ENCODE measurements at regions not wholly inside any gene's neighbourhood (a gene's known extent, or its start where the extent isn't known, plus 50 kb on each side); places are given as distances from the start of the nearest gene placed in this dataset.

DNA sequence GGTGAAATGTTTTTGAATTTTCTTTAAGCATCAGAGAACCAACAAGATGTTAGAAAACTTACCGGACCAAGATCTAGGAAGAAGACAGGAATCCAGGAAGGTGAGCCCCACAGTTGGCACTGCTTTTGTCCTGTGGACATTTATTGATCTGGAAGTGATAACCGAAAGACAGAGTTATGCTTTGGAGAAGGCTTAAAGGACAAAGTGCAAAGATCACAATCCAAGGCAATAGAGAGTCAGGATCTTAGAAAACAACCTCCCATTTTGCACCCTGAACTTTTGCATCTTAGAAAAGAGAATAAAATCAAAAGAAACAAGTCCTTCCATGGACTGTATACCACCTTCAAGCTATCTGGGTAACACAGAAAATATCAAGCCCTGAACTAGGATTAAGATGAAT is 129.4 kb upstream of the SRD5A2 start:
- TF ChIP-seq, protein P1, sequence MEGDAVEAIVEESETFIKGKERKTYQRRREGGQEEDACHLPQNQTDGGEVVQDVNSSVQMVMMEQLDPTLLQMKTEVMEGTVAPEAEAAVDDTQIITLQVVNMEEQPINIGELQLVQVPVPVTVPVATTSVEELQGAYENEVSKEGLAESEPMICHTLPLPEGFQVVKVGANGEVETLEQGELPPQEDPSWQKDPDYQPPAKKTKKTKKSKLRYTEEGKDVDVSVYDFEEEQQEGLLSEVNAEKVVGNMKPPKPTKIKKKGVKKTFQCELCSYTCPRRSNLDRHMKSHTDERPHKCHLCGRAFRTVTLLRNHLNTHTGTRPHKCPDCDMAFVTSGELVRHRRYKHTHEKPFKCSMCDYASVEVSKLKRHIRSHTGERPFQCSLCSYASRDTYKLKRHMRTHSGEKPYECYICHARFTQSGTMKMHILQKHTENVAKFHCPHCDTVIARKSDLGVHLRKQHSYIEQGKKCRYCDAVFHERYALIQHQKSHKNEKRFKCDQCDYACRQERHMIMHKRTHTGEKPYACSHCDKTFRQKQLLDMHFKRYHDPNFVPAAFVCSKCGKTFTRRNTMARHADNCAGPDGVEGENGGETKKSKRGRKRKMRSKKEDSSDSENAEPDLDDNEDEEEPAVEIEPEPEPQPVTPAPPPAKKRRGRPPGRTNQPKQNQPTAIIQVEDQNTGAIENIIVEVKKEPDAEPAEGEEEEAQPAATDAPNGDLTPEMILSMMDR (conservative IDR thresholded peaks at IDR 0.05), result no peak
- Histone ChIP-seq H3K23ac (ENCODE audit: insufficient read length, low read depth, low read length) (no peak overlapping the region), H4K5ac (ENCODE audit: insufficient read length, low read depth, low read length) (no peak overlapping the region), H3K56ac (ENCODE audit: insufficient read length, low read depth, low read length) (no peak overlapping the region), H2AK5ac (ENCODE audit: insufficient read length, low read length) (no peak overlapping the region), H4K8ac (replicated peaks; ENCODE audit: insufficient read length, low read depth, low read length) (no peak overlapping the region), H3K4me2 (ENCODE audit: insufficient read depth, insufficient read length, low read length) (no peak overlapping the region), H2BK15ac (ENCODE audit: low read depth, low read length) (no peak overlapping the region), H3K79me1 (ENCODE audit: insufficient read depth, low read depth, low read length, poor library complexity, severe bottlenecking) (no peaks in the 10 kb centered on the region), H3K14ac (ENCODE audit: insufficient read depth, low read length) (no peak overlapping the region), H3K4me1 (ENCODE audit: insufficient read depth, low read length) (no peaks in the 10 kb centered on the region), H3K23me2 (ENCODE audit: insufficient read length, low read depth, low read length, poor library complexity, severe bottlenecking) (no peaks in the 10 kb centered on the region), H3K4ac (ENCODE audit: low read depth, low read length) (no peak overlapping the region), H2BK5ac (ENCODE audit: insufficient read length, low read length) (no peak overlapping the region), H2BK120ac (ENCODE audit: low read depth, low read length, poor library complexity, severe bottlenecking) (no peak overlapping the region), H2BK12ac (ENCODE audit: insufficient read length, low read depth, low read length) (no peak overlapping the region), H3K79me2 (ENCODE audit: insufficient read depth, low read length) (no peaks in the 10 kb centered on the region), H3K27ac (ENCODE audit: insufficient read length, low read depth, low read length) (no peak overlapping the region), H3K9me3 (ENCODE audit: control insufficient read depth, low read depth, low read length) (no peaks in the 10 kb centered on the region), H3T11ph (ENCODE audit: low read length) (no peak overlapping the region), H3K27me3 (ENCODE audit: insufficient read depth, low read length) (no peaks in the 10 kb centered on the region), H2BK20ac (ENCODE audit: low read depth, low read length, poor library complexity, severe bottlenecking) (no peak overlapping the region), H4K20me1 (ENCODE audit: control insufficient read depth, insufficient read depth, insufficient read length) (no peaks in the 10 kb centered on the region), H2AFZ (ENCODE audit: low read length) (no peak overlapping the region), H3K9ac (ENCODE audit: extremely low read depth, insufficient read length, low read length) (no peak overlapping the region), H3K18ac (ENCODE audit: insufficient read length, low read depth, low read length) (no peak overlapping the region), H4K91ac (ENCODE audit: insufficient read length, low read depth, low read length) (no peak overlapping the region)
- no peak for DNase-seq
- WGBS (ENCODE audit: extremely low coverage, insufficient read length, low lambda C conversion rate), result no CpG with 5 or more reads among the region's 2 CpGs
- Mint-ChIP-seq H3K36me3 (ENCODE audit: insufficient read depth in 1 of 3, low read depth in 3 of 3) (no peaks in the 10 kb centered on the region), H3K27me3 (ENCODE audit: low read depth) (no peaks in the 10 kb centered on the region), H3K27ac (no peak overlapping the region), H3K4me1 (no peaks in the 10 kb centered on the region), H3K4me3 (no peak overlapping the region), H3K9me3 (peaks cover 5 to 32% of the 10 kb centered on the region in 2 experiments; a peak in 4 of 5 replicates)

Data from H9 (cell line).